ENCODE measurements at regions not wholly inside any gene's neighbourhood (a gene's known extent, or its start where the extent isn't known, plus 50 kb on each side); places are given as distances from the start of the nearest gene placed in this dataset.

DNA sequence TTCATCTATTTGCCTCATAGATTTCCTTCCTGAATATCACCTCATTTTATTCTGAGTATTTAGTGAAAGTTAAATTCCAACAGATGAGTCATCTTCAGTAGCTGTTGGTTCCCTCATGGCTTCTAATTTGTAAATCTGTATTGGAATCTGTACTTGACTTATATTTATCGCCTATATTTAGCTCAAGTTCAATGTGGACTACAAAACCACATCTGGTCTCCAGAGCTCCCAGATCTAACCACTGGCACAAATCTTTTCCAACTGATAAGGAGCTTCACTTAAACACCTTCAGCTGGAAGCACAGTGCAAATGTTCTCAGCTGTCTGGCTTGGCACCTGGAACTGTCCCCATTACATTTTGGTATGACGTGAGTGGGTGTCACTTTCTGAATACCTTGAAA lies 82.8 kb upstream of the DSEL start:
- peak; percentile 44 to 58 for DNase-seq (ENCODE audit: low read depth in 2 of 2)

DNA sequence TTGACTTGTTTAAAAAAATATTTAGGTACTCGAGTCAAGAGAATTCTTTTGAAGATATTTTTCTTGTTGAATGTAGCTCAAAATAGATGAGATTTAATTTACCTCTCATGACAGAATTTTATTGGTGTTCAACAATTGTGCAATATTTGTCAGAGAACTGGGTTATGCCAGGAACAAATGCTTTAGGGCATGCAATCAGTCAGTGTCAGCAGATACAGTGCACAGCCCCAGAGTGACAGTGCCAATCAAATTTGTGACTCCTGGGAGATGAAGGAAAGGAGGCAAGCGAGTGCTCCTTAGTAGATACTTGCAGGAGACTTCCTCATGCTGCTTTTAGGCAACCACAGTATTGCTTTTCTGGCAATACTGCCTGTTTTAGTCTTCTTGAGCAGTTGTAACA lies 81.2 kb upstream of the DSEL start:
- no peak for DNase-seq (ENCODE audit: low read depth in 2 of 2)

- DNase-seq (ENCODE audit: low read depth in 2 of 2), result no peak
Observed at GRCh38 chr18:67596003-67596402, 79.5 kb upstream of the DSEL start.

GRCh38 chr18:67590571-67591141 lies 74.1 kb upstream of the DSEL start:
- DNase-seq (ENCODE audit: low read depth in 2 of 2), result peak in 1 of 2 donors; percentile 35

DNA sequence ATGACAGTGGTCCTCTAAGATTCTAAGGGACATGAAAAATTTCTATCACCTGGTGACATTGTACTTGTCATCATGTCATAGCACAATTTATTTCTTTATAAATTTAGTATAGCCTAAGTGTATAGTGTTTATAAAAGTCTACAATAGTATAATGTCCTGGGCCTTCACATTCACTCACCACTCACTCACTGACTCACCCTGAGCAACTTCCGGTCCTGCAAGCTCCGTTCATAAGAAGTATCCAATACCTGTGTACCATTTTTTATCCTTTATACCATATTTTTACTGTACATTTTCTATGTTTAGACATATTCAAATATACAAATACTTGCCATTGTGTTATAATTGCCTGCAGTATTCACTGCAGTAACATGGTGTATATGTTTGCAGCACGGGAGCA lies 72.8 kb upstream of the DSEL start:
- peak in 1 of 2 donors; percentile 69 for DNase-seq (ENCODE audit: low read depth in 2 of 2)

DNA sequence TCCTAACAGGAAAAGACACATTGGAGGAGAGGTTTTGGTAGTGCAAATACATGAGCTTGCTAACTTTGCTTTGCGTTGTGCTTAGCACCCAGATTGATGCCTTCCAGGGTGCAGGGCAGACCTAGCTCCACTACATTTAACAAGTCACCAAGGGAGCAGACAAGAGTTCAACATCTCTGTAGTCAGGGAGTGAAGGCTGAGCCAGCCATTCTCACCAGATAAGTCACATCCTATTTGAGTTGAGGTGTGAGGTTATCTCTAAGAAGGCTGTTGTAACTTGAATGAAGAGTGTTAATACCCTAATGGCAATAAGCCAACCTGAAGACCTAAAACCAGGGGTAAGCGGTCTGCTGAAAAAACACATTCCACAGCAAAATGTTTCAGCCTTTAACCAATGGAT lies 69.6 kb upstream of the DSEL start:
- DNase-seq (ENCODE audit: low read depth in 2 of 2), result no peak

DNA sequence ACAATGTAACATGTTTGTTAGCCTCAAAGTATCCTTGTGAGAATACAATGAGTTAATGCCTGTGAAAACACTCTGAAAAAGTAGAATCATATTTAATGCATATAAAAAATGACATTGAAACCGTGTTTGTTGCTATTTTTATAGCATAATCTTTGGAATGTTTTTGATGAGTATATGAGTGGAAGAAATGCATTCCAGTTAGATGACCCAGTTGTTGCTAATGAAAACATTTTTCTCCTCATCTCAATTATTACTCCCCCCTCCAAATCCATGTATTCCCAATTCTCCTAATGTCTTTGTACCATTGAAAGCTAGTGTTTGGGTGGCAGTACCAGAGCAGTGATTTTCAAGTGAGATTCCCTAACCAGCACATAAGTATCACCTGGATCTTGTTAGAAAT lies 67.1 kb upstream of the DSEL start:
- no peak for DNase-seq (ENCODE audit: low read depth in 2 of 2)

DNA sequence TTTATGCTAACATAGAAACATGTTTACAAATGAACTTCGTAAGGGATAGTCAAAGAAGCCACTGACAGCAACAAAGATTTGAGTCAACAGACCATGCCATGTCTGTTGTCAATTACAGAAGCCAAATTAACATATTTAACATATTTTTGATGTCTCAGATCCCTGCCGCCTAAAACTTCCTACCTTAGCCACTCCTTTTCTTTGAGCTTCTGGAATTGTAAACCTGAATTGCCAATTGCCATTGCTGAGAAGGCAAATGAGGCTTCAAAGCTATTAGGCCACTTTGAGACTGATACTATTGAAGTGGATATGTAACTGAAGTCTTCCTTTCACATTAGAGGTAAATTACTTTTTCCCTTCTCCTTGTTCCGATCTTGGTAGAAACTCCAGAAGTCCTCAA lies 66.0 kb upstream of the DSEL start:
- no peak for DNase-seq (ENCODE audit: low read depth in 2 of 2)

GRCh38 chr18:67581178-67581577 lies 64.7 kb upstream of the DSEL start:
- no peak for DNase-seq (ENCODE audit: low read depth in 2 of 2)

GRCh38 chr18:67577386-67577785 lies 60.9 kb upstream of the DSEL start:
- DNase-seq (ENCODE audit: low read depth in 2 of 2), result no peak

DNA sequence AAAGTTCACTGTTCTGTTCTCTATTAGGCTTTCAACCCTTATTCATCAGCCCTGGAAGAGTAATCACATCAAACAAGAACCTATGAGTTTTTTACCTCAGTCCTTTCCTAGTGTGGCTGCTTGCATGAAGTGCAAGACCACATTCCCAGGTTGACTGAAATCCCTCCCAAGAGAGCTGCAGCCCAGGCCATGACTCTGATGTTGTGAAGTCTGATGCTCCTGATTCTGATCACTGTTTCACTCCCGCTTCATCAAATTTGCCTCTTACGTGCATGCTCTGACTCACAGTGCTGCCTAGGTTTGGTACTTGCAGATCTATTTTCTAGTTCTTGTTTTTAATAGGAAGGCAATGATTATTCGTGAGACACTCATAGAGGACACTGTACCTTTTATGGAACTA lies 58.2 kb upstream of the DSEL start:
- DNase-seq (ENCODE audit: low read depth in 2 of 2), result no peak

DNA sequence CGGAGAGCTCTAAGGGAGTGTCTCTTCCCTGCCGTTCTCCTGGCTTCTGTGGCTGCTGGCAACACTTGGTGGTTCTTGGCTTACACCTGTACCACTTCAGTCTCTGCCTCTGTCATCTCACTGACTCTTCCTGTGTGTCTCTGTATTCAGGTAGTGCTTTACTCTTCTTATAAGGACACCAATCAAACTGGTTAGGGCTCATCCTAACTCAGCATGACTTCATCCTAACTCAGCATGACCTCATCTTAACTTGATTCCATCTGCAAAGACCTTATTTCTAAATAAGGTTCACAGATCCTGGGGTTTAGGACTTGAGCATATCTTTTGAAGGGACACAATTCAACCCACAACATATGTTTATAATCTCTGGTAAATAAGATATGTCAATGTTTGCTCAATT lies 51.6 kb upstream of the DSEL start:
- no peak for DNase-seq (ENCODE audit: low read depth in 2 of 2)
